Epithelial cell of esophagus (primary cell): ENCODE measurements at regions not wholly inside any gene's neighbourhood (a gene's known extent, or its start where the extent isn't known, plus 50 kb on each side); places are given as distances from the start of the nearest gene placed in this dataset.

Experiments
- DNase-seq: peaks from one replicate; pipeline ENCODE4 v3.0.0; 2010; ENCODE audit warnings: low read depth
- H3K4me3 ChIP-seq: 2 replicates; pipeline ENCODE4 v1.5.1; 2011; ENCODE audit warnings: mild to moderate bottlenecking, low read length, control low read depth
- TF ChIP-seq, protein P1 (sequence below): IDR thresholded peaks from 2 replicates; pipeline ENCODE4 v1.5.1; 2011; ENCODE audit warnings: low read depth, mild to moderate bottlenecking, low read length, control low read depth, inconsistent platforms; ENCODE audit not compliant: insufficient read depth; ENCODE audit errors: missing control alignments

DNA sequence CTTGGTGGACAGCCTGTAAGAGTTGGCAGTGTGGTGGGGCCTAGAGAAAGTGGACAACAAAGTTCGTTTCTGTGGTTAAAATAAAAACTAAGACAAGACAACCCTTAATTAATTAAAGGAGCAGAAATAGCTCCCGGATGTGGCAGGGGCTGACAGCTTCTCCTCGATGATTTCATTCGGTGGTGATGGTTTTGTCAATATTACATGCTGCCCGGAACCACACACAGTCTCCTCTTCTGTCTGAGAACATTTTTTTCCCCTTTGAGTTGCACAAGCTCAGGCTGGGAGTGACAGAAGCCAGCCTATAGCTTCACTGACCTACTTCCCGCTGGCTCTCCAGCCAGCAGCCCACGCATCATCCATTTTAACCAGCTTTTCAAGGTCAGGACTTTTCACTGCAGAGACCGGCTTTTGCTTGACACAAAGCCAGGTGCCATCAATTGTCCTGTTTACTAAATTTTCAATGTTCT lies 378.8 kb downstream of the SLC4A3 start:
- peak; percentile 49 for DNase-seq
- TF ChIP-seq, protein P1, sequence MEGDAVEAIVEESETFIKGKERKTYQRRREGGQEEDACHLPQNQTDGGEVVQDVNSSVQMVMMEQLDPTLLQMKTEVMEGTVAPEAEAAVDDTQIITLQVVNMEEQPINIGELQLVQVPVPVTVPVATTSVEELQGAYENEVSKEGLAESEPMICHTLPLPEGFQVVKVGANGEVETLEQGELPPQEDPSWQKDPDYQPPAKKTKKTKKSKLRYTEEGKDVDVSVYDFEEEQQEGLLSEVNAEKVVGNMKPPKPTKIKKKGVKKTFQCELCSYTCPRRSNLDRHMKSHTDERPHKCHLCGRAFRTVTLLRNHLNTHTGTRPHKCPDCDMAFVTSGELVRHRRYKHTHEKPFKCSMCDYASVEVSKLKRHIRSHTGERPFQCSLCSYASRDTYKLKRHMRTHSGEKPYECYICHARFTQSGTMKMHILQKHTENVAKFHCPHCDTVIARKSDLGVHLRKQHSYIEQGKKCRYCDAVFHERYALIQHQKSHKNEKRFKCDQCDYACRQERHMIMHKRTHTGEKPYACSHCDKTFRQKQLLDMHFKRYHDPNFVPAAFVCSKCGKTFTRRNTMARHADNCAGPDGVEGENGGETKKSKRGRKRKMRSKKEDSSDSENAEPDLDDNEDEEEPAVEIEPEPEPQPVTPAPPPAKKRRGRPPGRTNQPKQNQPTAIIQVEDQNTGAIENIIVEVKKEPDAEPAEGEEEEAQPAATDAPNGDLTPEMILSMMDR, result no peak
- H3K4me3 ChIP-seq, result no peak overlapping the region

DNA sequence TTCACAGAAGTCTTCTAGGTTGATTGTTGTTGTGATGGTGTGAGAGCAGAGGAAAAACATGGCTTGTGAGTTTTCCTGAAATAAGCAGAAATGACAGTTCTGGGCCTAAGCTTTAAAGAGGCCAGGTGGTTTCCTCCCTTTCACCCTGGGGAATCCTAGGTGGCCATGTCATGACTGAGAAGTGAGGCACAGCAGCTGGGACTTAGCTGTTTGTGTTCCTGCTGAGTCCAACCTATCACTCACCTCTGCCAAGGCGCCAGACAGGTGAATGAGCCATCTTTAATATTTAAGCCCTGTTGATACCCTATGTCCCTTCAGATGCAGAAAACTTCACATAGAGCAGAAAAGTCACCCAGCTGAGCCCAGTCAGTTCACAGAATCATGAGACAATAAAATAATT lies 384.4 kb downstream of the SLC4A3 start:
- H3K4me3 ChIP-seq, result no peak overlapping the region
- DNase-seq, result no peak
- TF ChIP-seq, protein P1, result no peak

DNA sequence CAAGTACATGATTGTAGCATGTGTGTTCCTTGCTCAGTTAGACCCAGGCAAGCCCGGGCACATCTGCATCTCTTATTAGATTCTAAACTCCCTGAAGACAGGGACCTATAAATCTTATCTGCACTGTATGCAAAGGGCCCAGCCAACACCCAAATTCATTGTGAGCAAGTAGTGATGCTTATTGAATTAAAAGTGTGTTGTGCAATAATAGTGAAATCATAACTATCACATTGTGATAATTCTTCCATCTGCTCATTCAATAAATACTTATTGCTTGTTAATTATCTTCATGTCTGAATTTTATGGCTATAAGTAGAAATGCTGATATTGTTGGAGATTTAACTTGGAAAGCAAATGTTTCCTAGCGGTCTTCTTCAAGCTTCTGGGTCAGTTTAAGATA lies 387.5 kb downstream of the SLC4A3 start:
- TF ChIP-seq, protein P1, result no peak
- H3K4me3 ChIP-seq, result no peak overlapping the region
- DNase-seq, result no peak

DNA sequence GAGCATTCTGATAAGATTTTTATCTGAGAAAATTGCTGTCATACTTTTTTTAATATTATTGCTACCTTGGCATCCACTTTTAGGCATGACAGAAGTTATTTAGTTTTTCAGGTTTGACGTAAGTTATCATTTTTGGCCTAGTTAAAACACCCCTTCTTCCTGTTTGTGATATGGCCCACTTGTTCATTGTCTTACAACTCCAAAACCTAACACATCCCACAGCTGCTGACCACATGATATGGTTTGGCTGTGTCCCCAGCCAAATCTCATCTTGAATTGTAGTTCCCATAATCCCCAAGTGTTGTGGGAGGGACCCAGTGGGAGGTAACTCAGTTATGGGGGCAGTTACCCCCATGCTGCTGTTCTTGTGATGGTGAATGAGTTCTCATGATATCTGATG lies 388.1 kb downstream of the SLC4A3 start:
- no peak overlapping the region for H3K4me3 ChIP-seq
- TF ChIP-seq, protein P1, result no peak
- no peak for DNase-seq

DNA sequence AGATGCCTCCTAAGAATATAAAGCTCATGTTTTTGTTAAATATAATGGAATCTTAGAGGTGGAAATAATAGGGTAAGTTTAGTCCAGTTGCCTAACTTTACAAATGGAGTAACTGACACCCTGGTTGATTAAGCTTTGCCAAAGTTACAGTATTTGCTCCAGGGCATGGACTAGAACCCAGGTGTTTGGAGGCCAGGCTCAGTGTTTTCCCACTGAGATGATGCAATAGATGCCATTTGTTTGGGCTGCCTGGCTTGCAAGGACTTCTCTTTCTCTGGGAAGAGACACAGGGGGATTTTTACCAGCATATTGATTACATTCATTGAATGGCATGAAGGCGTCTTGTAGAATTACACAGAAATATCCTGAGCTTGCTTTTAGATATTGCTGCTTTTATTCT lies 397.8 kb downstream of the SLC4A3 start:
- TF ChIP-seq, protein P1, result no peak
- DNase-seq, result peak; percentile 41

DNA sequence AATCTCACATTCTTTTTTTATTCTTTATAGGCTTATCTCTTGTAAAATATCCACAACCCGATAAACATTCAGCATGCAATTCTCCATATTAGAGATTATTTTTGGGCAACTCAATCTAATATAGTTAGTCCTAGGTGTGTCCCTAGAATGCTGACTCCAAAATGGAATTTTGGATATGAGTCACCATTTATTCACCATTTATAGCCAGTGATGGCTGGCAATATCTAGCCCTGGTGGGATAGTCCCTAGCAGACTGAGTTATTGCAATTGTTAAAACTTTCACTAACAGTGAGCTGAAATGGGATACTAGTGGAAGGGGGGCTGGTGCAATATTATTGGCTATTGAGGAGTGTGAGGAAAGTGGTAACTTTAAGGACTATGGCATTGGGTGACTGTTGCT lies 401.6 kb downstream of the SLC4A3 start:
- TF ChIP-seq, protein P1, result no peak
- DNase-seq, result no peak
- no peak overlapping the region for H3K4me3 ChIP-seq

More for the DNA sequence above, 397.8 kb downstream of the SLC4A3 start:
- no peak overlapping the region for H3K4me3 ChIP-seq

DNA sequence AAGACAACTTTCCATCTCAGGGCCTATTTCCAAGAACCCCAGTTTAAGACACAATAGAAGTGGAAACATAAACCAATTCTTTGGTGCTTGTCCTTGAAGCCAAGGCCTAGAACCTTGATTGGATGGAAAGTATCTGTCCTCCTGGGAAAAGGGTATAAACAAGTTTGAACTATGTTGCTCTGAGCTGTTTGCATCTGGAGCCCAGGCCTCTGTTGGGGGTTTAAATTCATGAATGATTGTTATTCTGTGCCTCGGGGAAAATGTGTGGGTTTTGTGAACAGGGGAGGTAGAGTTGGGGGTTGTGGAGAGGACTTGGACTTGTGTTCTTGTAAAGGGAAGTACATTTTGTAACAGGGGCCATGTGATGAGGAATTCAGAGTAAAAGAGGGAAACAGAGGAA lies 406.1 kb downstream of the SLC4A3 start:
- no peak for DNase-seq
- H3K4me3 ChIP-seq, result no peak overlapping the region
- TF ChIP-seq, protein P1, result no peak
